ENCODE measurements at regions not wholly inside any gene's neighbourhood (a gene's known extent, or its start where the extent isn't known, plus 50 kb on each side); places are given as distances from the start of the nearest gene placed in this dataset.

DNA sequence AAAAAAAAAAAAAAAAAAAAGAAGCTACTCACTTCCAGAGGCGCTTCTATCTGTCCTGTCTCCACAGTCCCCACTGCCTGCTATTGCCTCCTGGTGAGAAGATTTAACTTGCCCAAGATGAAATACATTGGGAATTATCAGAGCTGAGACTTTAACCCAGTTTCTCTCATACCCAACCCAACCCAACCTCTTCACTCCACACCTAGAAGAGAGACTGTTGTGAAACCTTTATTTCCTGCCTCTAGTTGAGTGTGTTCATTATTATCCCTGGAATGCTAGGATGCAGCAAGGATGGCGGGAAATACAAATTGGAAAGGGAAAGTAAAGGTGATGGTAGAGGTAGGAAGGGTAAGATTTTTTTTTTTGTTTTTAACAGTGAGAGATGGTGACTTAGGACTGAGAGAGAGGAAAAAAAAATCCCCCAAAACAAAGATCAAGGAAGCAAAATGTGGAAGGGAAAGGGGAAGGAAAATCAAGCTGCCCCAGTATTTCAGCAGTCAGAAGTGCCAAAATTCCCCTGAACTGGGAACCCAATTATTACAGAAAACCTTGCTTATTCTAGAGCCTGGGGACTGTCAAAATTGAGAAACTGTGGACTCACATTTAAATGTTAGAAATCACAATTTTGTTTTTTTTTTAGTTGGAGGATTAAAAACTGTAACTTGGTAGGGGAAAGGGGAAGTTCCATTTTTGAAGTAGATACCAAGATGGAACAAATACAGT is 253.0 kb downstream of the PTTG2 start:
- peak overlapping the region; percentile 51 to 90 for H3K27ac ChIP-seq
- no peaks in the 10 kb centered on the region for H3K27me3 ChIP-seq (replicated peaks; ENCODE audit: insufficient read depth)
- H3K4me1 ChIP-seq (ENCODE audit: control insufficient read depth in 1 of 2, low read depth in 2 of 2): peaks cover 21 to 29% of the 10 kb centered on the region in 2 donors
- no peaks in the 10 kb centered on the region for H3K9me3 ChIP-seq
- H3K36me3 ChIP-seq: no peaks in the 10 kb centered on the region
- H3K4me3 ChIP-seq: no peak overlapping the region
- TF ChIP-seq, protein P1, sequence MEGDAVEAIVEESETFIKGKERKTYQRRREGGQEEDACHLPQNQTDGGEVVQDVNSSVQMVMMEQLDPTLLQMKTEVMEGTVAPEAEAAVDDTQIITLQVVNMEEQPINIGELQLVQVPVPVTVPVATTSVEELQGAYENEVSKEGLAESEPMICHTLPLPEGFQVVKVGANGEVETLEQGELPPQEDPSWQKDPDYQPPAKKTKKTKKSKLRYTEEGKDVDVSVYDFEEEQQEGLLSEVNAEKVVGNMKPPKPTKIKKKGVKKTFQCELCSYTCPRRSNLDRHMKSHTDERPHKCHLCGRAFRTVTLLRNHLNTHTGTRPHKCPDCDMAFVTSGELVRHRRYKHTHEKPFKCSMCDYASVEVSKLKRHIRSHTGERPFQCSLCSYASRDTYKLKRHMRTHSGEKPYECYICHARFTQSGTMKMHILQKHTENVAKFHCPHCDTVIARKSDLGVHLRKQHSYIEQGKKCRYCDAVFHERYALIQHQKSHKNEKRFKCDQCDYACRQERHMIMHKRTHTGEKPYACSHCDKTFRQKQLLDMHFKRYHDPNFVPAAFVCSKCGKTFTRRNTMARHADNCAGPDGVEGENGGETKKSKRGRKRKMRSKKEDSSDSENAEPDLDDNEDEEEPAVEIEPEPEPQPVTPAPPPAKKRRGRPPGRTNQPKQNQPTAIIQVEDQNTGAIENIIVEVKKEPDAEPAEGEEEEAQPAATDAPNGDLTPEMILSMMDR (IDR thresholded peaks at IDR 0.05): no peak
- DNase-seq (ENCODE audit: low spot score) (no peak), ATAC-seq (ENCODE audit: insufficient number of reproducible peaks, low FRiP score, low read depth) (no peak)

- Histone ChIP-seq H3K27me3 (replicated peaks; ENCODE audit: insufficient read depth) (no peaks in the 10 kb centered on the region), H3K9me3 (no peaks in the 10 kb centered on the region), H3K36me3 (no peaks in the 10 kb centered on the region), H3K4me3 (no peak overlapping the region), H3K27ac (peak overlapping the region; percentile 34 to 47), H3K4me1 (ENCODE audit: control insufficient read depth in 1 of 2, low read depth in 2 of 2) (peaks cover 16 to 23% of the 10 kb centered on the region in 2 donors)
- no peak for DNase-seq (ENCODE audit: low spot score)
- no peak for ATAC-seq (ENCODE audit: insufficient number of reproducible peaks, low FRiP score, low read depth)
- TF ChIP-seq, protein P1 (IDR thresholded peaks at IDR 0.05): no peak
These were observed 262.7 kb downstream of the PTTG2 start for GRCh38 chr4:38222892-38223291.

DNA sequence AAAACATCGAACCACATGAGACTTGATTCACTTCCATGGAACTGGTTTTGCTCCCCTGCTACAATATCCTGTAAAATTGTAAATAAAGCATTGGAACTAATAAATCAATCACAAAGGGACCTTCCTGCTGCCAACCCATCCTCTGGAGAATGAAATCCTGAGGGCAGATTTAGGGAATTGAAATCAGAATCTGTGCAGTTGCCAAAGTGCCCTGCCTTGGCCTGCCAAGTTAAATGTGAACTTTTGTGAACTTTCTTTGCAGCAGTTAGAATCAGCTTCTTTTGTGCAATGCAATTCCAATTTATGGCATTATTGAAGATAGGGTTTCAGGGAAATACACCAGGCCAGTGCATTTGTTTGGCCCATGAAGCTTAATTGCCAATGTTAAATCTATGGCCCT is 263.1 kb downstream of the PTTG2 start:
- TF ChIP-seq, protein P1 (IDR thresholded peaks at IDR 0.05): no peak
- no peak for DNase-seq (ENCODE audit: low spot score)
- no peak for ATAC-seq (ENCODE audit: insufficient number of reproducible peaks, low FRiP score, low read depth)

DNA sequence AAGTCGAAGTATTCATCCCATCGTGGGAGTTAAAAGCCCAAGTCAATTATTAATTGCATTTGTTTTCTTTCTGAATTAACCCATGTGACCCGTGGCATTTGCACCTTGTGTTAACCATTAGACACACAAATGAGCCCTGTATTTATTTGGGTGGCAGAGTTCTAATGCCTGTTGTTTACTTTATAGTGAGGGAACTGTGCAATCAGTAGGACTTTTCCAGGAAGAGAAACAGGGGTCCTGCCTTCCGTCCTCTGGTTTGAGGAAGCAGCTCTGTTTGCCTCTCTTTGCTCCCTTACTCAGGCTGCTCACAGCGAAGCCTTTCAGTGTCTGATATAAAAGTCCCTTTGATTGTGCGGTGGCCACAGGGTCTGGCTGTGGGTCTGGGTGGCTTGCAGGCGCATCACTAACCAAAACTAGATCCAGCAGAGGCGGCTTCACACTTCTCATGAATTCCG is 263.6 kb downstream of the PTTG2 start:
- H3K27ac ChIP-seq: peak overlapping the region; percentile 34 to 47
- peaks cover 16 to 23% of the 10 kb centered on the region in 2 donors for H3K4me1 ChIP-seq (ENCODE audit: control insufficient read depth in 1 of 2, low read depth in 2 of 2)
- no peak overlapping the region for H3K4me3 ChIP-seq
- DNase-seq (ENCODE audit: low spot score): no peak
- no peaks in the 10 kb centered on the region for H3K27me3 ChIP-seq (replicated peaks; ENCODE audit: insufficient read depth)
- ATAC-seq (ENCODE audit: insufficient number of reproducible peaks, low FRiP score, low read depth): no peak
- no peaks in the 10 kb centered on the region for H3K9me3 ChIP-seq
- TF ChIP-seq, protein P1 (IDR thresholded peaks at IDR 0.05): no peak
- no peaks in the 10 kb centered on the region for H3K36me3 ChIP-seq

More for the DNA sequence above, 263.1 kb downstream of the PTTG2 start:
- no peaks in the 10 kb centered on the region for H3K27me3 ChIP-seq (replicated peaks; ENCODE audit: insufficient read depth)
- no peaks in the 10 kb centered on the region for H3K9me3 ChIP-seq
- H3K4me3 ChIP-seq: no peak overlapping the region
- H3K36me3 ChIP-seq: no peaks in the 10 kb centered on the region
- H3K4me1 ChIP-seq (ENCODE audit: control insufficient read depth in 1 of 2, low read depth in 2 of 2): peaks cover 16 to 23% of the 10 kb centered on the region in 2 donors
- H3K27ac ChIP-seq: peak overlapping the region; percentile 34 to 47

GRCh38 chr4:38224850-38225249 is 264.7 kb downstream of the PTTG2 start:
- H3K4me1 ChIP-seq (ENCODE audit: control insufficient read depth in 1 of 2, low read depth in 2 of 2): peaks cover 16 to 23% of the 10 kb centered on the region in 2 donors
- H3K27me3 ChIP-seq (replicated peaks; ENCODE audit: insufficient read depth): no peaks in the 10 kb centered on the region
- ATAC-seq (ENCODE audit: insufficient number of reproducible peaks, low FRiP score, low read depth) (no peak), DNase-seq (ENCODE audit: low spot score) (no peak)
- no peaks in the 10 kb centered on the region for H3K9me3 ChIP-seq
- H3K4me3 ChIP-seq: no peak overlapping the region
- H3K27ac ChIP-seq: no peak overlapping the region
- TF ChIP-seq, protein P1 (IDR thresholded peaks at IDR 0.05): no peak
- H3K36me3 ChIP-seq: no peaks in the 10 kb centered on the region
